ENCODE measurements at regions not wholly inside any gene's neighbourhood (a gene's known extent, or its start where the extent isn't known, plus 50 kb on each side); places are given as distances from the start of the nearest gene placed in this dataset.

DNA sequence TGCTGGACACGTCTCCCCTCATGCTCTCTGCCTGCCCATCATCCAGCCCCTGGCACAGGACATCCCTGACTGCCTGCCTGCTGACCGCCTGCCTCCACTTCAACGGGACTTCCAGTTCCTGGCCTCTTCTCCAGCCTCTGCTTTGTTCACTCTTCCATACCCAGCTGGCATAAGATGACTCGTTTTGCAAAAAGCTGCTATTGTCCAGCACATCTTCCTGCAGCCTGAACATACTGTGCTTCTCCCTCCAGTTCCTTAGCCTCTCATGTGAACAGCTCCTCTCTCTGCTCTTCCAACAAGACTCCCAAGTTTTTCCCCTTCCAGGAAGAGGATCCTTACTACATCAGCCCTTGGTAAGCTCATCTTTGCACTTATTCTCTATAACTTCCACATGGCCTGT is 62.4 kb upstream of the SKOR2 start:
- TF ChIP-seq, protein P1, sequence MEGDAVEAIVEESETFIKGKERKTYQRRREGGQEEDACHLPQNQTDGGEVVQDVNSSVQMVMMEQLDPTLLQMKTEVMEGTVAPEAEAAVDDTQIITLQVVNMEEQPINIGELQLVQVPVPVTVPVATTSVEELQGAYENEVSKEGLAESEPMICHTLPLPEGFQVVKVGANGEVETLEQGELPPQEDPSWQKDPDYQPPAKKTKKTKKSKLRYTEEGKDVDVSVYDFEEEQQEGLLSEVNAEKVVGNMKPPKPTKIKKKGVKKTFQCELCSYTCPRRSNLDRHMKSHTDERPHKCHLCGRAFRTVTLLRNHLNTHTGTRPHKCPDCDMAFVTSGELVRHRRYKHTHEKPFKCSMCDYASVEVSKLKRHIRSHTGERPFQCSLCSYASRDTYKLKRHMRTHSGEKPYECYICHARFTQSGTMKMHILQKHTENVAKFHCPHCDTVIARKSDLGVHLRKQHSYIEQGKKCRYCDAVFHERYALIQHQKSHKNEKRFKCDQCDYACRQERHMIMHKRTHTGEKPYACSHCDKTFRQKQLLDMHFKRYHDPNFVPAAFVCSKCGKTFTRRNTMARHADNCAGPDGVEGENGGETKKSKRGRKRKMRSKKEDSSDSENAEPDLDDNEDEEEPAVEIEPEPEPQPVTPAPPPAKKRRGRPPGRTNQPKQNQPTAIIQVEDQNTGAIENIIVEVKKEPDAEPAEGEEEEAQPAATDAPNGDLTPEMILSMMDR (IDR thresholded peaks at IDR 0.05), result no peak
- TF ChIP-seq POLR2A (IDR thresholded peaks at IDR 0.05), result no peak
- no peaks in the 10 kb centered on the region for H3K9me3 ChIP-seq
- H3K4me3 ChIP-seq, result no peak overlapping the region
- H3K27ac ChIP-seq, result no peak overlapping the region
- H3K36me3 ChIP-seq, result no peaks in the 10 kb centered on the region
- WGBS (ENCODE audit: insufficient coverage, low coverage, low lambda C conversion rate, missing lambda C conversion rate), result 56% methylated on average over 4 of the region's 4 CpGs
- no peak for DNase-seq
- H3K4me1 ChIP-seq, result no peaks in the 10 kb centered on the region
- no peaks in the 10 kb centered on the region for H3K27me3 ChIP-seq
- intact Hi-C loops (cut with DNase I), result no loop called here
- no peak for ATAC-seq

DNA sequence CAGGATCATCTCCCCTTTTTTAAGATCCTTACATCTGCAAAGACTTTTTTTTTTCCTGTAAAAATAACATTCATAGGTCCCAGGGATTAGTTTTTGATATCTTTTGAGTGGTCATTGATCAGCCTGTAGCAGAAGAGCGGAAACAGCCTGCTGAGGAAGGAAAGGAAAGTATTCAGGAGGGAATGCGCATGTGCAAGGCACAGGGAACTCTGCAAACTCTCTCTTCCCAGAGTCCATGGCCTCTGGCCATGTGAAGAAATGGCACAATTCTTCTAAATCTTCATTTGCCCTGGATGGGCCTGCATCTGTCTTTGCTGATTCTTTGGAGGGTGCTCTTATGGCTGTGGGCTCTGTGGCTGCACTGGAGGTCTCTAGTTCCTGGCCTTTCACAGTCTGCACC is 60.1 kb upstream of the SKOR2 start:
- H3K4me3 ChIP-seq, result no peak overlapping the region
- H3K27me3 ChIP-seq, result no peaks in the 10 kb centered on the region
- DNase-seq (no peak), ATAC-seq (no peak)
- TF ChIP-seq, protein P1 (IDR thresholded peaks at IDR 0.05), result no peak
- no peak for TF ChIP-seq POLR2A (IDR thresholded peaks at IDR 0.05)
- H3K27ac ChIP-seq, result no peak overlapping the region
- intact Hi-C loops (cut with DNase I), result no loop called here
- no peaks in the 10 kb centered on the region for H3K4me1 ChIP-seq
- 40% methylated on average over 2 of the region's 2 CpGs for WGBS (ENCODE audit: insufficient coverage, low coverage, low lambda C conversion rate, missing lambda C conversion rate)
- no peaks in the 10 kb centered on the region for H3K9me3 ChIP-seq
- no peaks in the 10 kb centered on the region for H3K36me3 ChIP-seq

Small RNA genes in the stretch of these regions (microRNA-seq; reads per million reads assigned to microRNA genes)
- gene MIR4527, result 0 reads per million in 2 donors

Small RNA genes in the stretch of these regions (small RNA-seq; reads per million reads assigned to genes)
- 0 reads per million in 2 experiments for gene MIR4527

All from right lobe of liver (tissue), 6 donors.